Mammary epithelial cell (primary cell): ENCODE measurements at regions not wholly inside any gene's neighbourhood (a gene's known extent, or its start where the extent isn't known, plus 50 kb on each side); places are given as distances from the start of the nearest gene placed in this dataset.

Experiments used
- CTCF ChIP-seq, 2 donors: IDR thresholded peaks in 1 of 2; conservative IDR thresholded peaks in 1 of 2; 2 replicates each; pipeline ENCODE4 v1.5.1; 2011 to 2012; ENCODE audit warnings: inconsistent platforms in 2 of 2, low read length in 2 of 2, mild to moderate bottlenecking in 2 of 2, control low read depth in 1 of 2, low read depth in 1 of 2; ENCODE audit not compliant: insufficient read depth in 1 of 2; ENCODE audit errors: extremely low read depth in 1 of 2
- EZH2 ChIP-seq: IDR thresholded peaks from 2 replicates; pipeline ENCODE4 v1.6.1; 2012; ENCODE audit warnings: low read length, inconsistent platforms, borderline replicate concordance

- TF ChIP-seq CTCF (conservative IDR thresholded peaks at IDR 0.05 in 1 of 2, IDR thresholded peaks at IDR 0.05 in 1 of 2; ENCODE audit: extremely low read depth in 1 of 2, insufficient read depth in 1 of 2, low read depth in 1 of 2, low read length in 2 of 2) (no peak), EZH2 (no peak)
Measured at GRCh38 chr5:171573451-171574225, 154.2 kb downstream of the FGF18 start.
